ENCODE measurements at regions not wholly inside any gene's neighbourhood (a gene's known extent, or its start where the extent isn't known, plus 50 kb on each side); places are given as distances from the start of the nearest gene placed in this dataset.
"Not testable (repeated sequence)": the region's sequence is repeated elsewhere in the genome, so short reads cannot be mapped to it uniquely, and the experiment has no call there.

DNA sequence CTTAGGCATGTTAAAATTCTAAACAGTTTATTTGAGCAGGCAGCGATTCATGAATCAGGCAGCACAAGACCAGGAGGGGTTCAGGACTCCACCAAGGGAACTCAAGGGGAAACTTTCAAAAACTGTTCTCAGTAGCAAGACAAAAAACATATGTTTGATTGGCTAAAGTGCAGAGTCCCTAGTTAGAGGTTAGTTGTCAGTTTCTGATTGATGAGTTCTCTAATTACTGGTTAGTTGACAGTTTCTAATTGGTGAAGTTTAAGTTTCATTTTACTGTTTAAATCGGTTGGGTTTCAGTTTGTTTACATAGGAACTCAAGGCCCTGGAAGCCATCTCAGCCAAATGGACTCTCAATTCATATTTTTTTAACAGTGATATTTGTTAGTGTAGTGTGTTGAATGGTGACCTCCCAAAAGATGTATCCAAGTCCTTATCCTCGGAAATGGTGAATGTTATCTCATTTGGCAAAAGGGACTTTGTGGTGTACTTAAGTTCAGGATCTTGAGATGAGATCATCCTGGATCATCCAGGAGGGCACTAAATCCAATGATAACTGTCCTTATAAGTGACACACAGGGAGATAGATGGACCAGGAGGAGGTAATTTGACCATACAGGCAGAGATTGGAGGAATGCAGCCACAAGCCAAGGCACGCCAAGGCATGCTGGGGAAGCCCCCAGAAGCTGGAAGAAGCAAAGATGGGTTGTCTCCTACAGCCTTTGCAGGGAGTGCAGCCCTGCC, 219.2 kb upstream of the RAI14 start:
- peaks cover 10% of the 10 kb centered on the region for H3K9me3 Mint-ChIP-seq (ENCODE audit: low read depth)
- H3K27me3 Mint-ChIP-seq (ENCODE audit: low read depth), result peaks cover 5% of the 10 kb centered on the region
- TF ChIP-seq, protein P1, sequence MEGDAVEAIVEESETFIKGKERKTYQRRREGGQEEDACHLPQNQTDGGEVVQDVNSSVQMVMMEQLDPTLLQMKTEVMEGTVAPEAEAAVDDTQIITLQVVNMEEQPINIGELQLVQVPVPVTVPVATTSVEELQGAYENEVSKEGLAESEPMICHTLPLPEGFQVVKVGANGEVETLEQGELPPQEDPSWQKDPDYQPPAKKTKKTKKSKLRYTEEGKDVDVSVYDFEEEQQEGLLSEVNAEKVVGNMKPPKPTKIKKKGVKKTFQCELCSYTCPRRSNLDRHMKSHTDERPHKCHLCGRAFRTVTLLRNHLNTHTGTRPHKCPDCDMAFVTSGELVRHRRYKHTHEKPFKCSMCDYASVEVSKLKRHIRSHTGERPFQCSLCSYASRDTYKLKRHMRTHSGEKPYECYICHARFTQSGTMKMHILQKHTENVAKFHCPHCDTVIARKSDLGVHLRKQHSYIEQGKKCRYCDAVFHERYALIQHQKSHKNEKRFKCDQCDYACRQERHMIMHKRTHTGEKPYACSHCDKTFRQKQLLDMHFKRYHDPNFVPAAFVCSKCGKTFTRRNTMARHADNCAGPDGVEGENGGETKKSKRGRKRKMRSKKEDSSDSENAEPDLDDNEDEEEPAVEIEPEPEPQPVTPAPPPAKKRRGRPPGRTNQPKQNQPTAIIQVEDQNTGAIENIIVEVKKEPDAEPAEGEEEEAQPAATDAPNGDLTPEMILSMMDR (IDR thresholded peaks at IDR 0.05), result no peak
- DNase-seq (ENCODE audit: low spot score), result no peak
- no peaks in the 10 kb centered on the region for H3K36me3 Mint-ChIP-seq (ENCODE audit: low read depth)
- no peak overlapping the region for H3K4me3 Mint-ChIP-seq (ENCODE audit: unreplicated experiment)
- H3K4me1 Mint-ChIP-seq (ENCODE audit: low read depth), result no peaks in the 10 kb centered on the region
- no peak overlapping the region for H3K27ac Mint-ChIP-seq (ENCODE audit: unreplicated experiment)

DNA sequence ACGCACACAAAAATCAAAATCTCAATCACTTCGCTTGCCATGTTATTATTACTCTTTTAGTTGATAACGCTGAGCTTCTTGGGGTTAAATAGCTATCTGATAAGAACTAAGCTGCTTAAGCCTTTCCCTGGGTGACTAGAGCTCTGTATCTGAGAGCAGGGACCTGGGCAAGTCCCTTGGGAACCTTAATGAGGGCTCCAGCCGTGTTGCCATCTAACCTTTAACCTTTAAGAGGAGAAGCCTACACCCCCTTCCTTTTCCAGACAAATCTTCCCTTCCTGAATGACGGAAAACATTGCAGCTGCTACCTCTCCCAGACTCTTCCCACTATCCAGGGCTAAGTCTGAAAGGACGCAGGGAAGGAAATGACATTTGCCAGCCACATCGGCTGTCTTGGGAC, 216.5 kb upstream of the RAI14 start:
- no peak overlapping the region for H3K27ac Mint-ChIP-seq (ENCODE audit: unreplicated experiment)
- TF ChIP-seq, protein P1 (IDR thresholded peaks at IDR 0.05), result no peak
- no peaks in the 10 kb centered on the region for H3K4me1 Mint-ChIP-seq (ENCODE audit: low read depth)
- no peak for DNase-seq (ENCODE audit: low spot score)
- peaks cover 3% of the 10 kb centered on the region for H3K27me3 Mint-ChIP-seq (ENCODE audit: low read depth)
- no peaks in the 10 kb centered on the region for H3K36me3 Mint-ChIP-seq (ENCODE audit: low read depth)
- peaks cover 4% of the 10 kb centered on the region for H3K9me3 Mint-ChIP-seq (ENCODE audit: low read depth)
- no peak overlapping the region for H3K4me3 Mint-ChIP-seq (ENCODE audit: unreplicated experiment)

DNA sequence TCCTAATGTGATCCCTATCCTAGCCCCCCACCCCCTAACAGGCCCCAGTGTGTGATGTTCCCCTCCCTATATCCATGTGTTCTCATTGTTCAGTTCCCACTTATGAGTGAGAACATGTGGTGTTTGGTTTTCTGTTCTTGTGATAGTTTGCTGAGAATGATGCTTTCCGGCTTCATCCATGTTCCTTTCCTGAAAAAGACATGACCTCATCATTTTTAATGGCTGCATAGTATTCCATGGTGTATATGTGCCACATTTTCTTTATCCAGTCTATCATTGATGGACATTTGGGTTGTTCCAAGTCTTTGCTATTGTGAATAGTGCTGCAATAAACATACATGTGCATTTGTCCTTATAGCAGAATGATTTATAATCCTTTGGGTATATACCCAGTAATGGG, 214.4 kb upstream of the RAI14 start:
- not testable (repeated sequence) for H3K4me3 Mint-ChIP-seq (ENCODE audit: unreplicated experiment); DNase-seq (ENCODE audit: low spot score); H3K9me3 Mint-ChIP-seq (ENCODE audit: low read depth); H3K4me1 Mint-ChIP-seq (ENCODE audit: low read depth); H3K36me3 Mint-ChIP-seq (ENCODE audit: low read depth); H3K27ac Mint-ChIP-seq (ENCODE audit: unreplicated experiment)
- peaks cover 13% of the 10 kb centered on the region for H3K27me3 Mint-ChIP-seq (ENCODE audit: low read depth)

DNA sequence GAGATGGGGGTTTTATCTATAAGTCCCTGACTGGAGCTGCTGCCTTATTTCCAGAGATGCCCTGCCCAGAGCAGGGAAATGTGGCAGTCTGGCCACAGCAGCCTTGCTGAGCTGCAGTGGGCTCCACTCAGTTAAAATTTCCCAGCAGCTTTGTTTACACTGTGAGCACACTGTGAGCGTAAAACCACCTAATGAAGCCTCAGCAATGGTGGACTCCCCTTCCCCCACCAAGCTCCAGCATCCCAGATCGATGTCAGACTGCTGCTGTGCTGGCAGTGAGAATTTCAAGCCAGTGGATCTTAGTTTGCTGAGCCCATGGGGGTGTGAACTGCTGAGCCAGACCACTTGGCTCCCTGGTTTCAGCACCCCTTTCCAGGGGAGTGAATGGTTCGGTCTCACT, 208.7 kb upstream of the RAI14 start:
- Mint-ChIP-seq H3K27me3 (ENCODE audit: low read depth) (peaks cover 36% of the 10 kb centered on the region), H3K9me3 (ENCODE audit: low read depth) (no peaks in the 10 kb centered on the region), H3K36me3 (ENCODE audit: low read depth) (peaks cover 2% of the 10 kb centered on the region), H3K4me1 (ENCODE audit: low read depth) (no peaks in the 10 kb centered on the region), H3K27ac (ENCODE audit: unreplicated experiment) (no peak overlapping the region), H3K4me3 (ENCODE audit: unreplicated experiment) (no peak overlapping the region)
- no peak for DNase-seq (ENCODE audit: low spot score)
- TF ChIP-seq, protein P1 (IDR thresholded peaks at IDR 0.05), result no peak

DNA sequence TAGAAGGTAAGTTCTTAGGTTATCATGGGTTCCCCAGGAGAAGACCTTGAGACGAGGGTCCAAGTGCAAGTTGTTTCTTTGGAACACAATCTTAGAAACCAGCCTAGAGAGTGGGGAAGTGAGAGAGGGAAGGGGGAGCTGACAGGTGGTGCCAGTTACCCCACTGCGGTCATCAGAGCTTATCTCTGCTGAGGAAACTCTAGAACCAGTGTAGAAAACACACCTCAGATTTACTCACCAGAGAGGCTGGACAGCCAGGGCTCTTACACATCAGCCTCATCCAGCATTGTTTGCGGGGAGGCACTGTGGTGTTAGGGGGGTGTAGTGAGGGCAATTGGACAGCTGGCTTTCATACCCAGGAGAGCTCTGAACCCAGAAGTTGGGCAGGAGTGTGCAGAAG, 206.5 kb upstream of the RAI14 start:
- DNase-seq (ENCODE audit: low spot score), result no peak
- H3K27ac Mint-ChIP-seq (ENCODE audit: unreplicated experiment), result no peak overlapping the region
- no peaks in the 10 kb centered on the region for H3K9me3 Mint-ChIP-seq (ENCODE audit: low read depth)
- H3K27me3 Mint-ChIP-seq (ENCODE audit: low read depth), result peaks cover 38% of the 10 kb centered on the region
- H3K36me3 Mint-ChIP-seq (ENCODE audit: low read depth), result peaks cover 4% of the 10 kb centered on the region
- TF ChIP-seq, protein P1 (IDR thresholded peaks at IDR 0.05), result no peak
- H3K4me1 Mint-ChIP-seq (ENCODE audit: low read depth), result no peaks in the 10 kb centered on the region
- no peak overlapping the region for H3K4me3 Mint-ChIP-seq (ENCODE audit: unreplicated experiment)

DNA sequence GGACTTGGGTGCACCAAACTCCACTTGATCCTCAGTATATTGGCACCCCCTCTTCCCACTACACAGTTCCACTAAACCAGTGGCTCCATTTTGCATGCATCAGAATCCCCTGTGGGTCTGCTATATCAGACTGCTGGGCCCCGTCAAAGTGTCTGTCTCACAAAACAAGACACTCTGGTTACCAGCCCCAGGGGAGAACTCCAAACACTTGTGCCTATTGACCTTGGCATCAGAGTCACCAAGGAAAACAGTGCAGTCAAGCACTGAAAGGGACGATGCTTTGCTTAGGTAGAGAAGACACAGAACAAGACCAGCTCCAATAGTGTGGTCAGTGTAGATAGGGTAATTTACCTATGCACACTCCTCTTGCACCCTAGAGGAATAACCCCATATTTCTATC, 205.8 kb upstream of the RAI14 start:
- Mint-ChIP-seq H3K9me3 (ENCODE audit: low read depth) (no peaks in the 10 kb centered on the region), H3K36me3 (ENCODE audit: low read depth) (peaks cover 4% of the 10 kb centered on the region), H3K4me1 (ENCODE audit: low read depth) (no peaks in the 10 kb centered on the region), H3K27ac (ENCODE audit: unreplicated experiment) (no peak overlapping the region), H3K27me3 (ENCODE audit: low read depth) (peaks cover 33% of the 10 kb centered on the region), H3K4me3 (ENCODE audit: unreplicated experiment) (no peak overlapping the region)
- DNase-seq (ENCODE audit: low spot score), result no peak
- TF ChIP-seq, protein P1 (IDR thresholded peaks at IDR 0.05), result no peak
